NCI-H460 (cell line): ENCODE measurements at regions not wholly inside any gene's neighbourhood (a gene's known extent, or its start where the extent isn't known, plus 50 kb on each side); places are given as distances from the start of the nearest gene placed in this dataset.
"Not testable (repeated sequence)": the region's sequence is repeated elsewhere in the genome, so short reads cannot be mapped to it uniquely, and the experiment has no call there.

Experiments used
- DNase-seq: peaks from one replicate; pipeline ENCODE4 v3.0.0-alpha.2; 2016; ENCODE audit warnings: low read depth; ENCODE audit errors: extremely low read depth

- DNase-seq, result no peak
These were observed 185.6 kb upstream of the C14orf180 start for GRCh38 chr14:104393898-104394381.

- no peak for DNase-seq
These were observed 185.1 kb upstream of the C14orf180 start for GRCh38 chr14:104394409-104394851.

GRCh38 chr14:104395276-104395675 lies 184.3 kb upstream of the C14orf180 start:
- DNase-seq, result no peak

DNA sequence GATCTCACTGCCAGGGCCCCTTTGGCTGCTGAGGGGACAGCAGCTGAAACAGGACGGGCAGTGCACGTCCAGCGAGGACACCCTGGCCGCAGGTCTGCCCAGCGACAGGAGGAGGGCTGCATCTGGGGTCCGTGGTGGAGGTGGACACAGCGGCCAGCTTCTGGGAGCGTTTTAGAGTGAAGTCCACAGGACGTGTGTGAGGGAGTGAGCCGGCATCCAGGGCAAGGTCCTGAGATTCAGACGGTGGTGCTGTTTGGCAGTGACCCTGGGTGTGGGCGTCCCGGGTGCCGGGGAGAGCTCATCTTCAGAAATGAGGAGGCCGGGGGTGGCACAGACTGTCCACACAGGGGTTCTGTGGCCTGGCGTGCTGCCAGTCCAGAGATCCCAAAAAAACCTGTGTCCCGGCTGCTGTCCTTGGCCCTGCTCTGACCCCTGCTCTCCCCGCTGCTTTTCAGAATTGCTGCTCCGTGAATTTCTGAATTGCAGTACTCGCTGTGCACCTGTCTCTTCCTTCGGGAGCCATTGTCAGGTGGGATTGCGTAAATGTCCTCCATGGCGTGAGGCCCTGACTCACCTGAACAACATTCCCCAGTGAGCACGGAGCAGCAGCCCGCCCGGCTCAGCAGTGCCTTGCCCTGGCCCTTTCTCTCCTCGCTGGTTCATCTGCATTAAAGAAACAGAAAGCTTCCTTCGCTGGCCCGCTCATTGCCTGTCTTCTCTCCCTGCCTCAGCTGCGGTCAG lies 183.5 kb upstream of the C14orf180 start:
- DNase-seq, result no peak

DNA sequence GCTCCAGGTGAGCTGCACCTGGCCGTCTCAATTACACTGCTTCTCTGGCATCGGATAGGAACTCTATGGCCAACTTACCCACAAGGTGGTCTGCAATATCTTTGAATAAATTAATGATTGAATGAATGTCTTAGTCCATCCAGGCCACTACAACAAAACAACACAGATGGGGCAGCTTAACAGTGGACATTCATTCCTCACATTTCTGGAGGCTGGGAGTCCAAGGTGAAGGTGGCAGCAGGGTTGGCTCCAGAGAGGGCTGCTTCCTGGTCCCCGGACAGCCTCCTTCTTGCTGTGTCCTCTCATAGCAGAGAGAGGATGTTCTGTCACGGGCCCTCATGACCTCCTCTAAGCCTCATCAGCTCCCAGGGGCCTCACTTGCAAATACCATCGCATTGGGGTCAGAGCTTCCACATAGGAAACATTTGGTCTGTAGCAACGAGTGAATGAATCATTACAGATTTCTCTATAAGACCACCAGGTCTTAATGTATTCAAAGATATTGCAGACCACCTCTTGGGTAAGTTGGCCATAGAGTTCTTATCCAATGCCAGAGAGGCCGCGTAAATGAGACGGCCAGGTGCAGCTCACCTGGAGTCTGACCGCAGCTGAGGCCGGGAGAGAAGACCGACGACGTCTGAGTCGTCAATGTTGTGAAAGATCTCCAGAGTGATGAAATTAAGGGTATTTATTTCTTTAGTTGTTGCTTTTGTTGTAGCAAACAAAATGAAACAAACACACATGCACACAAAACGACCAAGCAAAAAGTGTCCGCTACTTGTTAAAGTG lies 182.7 kb upstream of the C14orf180 start:
- DNase-seq, result no peak

DNA sequence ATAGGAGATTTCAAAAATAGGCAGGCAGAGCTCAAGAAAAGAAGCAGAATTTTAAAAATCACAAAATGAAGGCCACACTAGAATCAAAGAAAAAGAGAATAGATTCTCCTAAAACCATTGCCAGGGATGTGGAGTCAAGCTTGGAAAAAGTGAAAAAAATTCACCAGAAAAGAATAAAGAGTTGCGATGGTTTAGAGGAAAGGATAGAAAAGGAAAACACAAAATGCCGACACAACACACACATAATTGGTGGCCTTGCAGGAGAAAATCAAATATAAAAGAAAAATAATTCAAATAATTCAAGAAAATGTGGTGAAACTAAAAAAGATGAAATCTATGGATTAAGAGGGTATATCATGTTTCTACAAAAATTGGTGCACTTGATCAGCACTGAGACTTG lies 181.6 kb upstream of the C14orf180 start:
- no peak for DNase-seq

- no peak for DNase-seq
These were observed 180.9 kb upstream of the C14orf180 start for GRCh38 chr14:104398656-104399055.

GRCh38 chr14:104399432-104400155 lies 180.0 kb upstream of the C14orf180 start:
- DNase-seq, result no peak

- no peak for DNase-seq
These were observed 179.2 kb upstream of the C14orf180 start for GRCh38 chr14:104400355-104400754.

GRCh38 chr14:104401785-104402184 lies 177.8 kb upstream of the C14orf180 start:
- DNase-seq, result no peak

GRCh38 chr14:104402303-104402702 lies 177.3 kb upstream of the C14orf180 start:
- DNase-seq, result not testable (repeated sequence)

DNA sequence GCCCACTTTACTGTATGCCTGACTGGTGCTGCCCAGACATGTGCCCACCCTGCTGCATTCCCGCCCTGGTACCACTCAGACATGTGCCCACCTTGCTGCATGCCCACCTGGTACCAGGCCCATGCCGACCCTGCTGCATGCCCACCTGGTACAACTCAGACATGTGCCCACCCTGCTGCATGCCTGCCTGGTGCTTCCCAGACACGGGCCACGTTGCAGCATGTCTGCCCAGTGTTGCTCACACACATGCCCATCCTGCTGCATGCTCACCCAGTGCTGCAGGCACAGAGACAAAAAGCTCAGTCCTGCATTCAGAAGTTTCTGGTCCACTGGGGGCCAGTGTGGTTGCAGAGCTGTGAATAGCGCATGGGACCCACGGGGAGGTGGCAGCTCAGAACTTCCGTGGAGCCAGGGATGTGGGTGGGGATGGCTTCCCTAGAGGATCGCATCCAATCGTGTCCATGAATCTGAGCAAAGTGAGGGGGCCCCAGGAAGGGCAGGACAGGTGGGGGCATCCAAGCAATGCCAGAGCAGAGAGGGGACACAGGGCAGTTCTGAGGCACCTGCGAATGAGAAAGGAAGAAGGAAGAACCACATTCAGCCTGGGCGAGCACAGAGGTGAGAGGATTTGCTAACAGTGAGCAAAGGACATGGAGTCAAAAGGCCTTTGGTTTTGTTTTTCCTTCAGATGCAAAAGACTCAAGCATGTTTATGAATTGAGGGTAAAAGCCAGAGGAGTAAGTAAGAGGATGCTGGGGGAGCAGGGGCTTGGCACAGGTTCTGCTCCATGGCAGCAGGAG lies 175.9 kb upstream of the C14orf180 start:
- DNase-seq, result no peak

DNA sequence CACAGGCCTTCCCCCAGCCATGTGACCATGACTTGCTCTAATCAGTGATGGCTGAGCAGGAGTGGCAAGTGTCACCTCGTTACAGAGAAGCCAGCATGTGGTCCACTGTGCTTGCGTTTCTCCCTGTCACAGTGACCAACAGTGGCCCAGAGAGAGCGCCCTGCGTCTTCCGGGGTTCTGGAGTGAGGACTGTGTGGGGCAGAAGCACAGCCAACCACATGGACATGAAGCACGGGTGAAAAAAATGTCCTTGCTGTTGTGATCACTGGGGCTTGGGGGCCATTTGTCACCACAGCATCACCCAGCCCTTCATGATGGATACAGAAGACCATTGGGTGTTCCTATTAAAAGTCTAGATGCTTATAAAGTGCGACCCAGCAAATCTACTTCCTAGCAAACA lies 174.6 kb upstream of the C14orf180 start:
- DNase-seq, result no peak

DNA sequence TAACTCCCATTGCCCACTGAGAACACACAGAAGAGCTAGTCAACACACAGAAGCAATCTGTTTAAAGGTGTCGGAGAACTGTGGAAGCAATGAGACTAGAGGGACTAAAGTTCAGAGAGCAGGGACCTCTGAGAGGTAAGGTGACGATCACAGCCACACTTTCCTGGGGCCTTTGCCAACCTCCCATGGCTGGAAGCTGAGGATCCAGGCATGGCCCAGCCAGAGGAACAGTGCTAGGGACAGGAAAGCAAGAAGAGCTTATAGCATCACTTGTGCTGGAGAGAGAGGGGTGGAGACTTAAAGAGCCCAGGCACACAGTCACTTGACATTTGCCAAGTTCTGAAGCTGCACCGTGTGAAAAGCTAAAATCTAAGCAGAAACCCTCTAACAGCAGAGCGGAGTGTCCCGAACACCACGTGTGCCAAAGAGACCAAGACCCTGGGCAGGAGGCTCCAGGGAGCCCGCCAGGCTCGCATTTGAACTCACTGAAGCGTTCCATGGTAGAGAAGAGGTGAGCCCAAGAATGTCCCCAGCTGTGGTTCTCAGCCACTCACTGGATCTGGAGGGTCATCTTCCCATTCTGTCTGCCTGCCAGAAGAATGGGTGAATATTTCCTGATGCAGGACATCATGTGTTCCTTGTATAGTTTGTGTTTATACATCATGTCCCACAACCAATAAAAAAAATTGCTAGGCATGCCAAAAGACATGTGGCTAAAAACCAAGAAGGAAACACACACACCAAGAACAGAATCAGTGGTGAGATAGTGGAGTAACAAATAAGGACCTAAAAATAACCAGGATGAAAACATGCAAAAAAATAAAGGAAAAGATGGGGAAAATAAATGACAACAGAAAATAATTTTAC lies 174.0 kb upstream of the C14orf180 start:
- DNase-seq, result no peak

DNA sequence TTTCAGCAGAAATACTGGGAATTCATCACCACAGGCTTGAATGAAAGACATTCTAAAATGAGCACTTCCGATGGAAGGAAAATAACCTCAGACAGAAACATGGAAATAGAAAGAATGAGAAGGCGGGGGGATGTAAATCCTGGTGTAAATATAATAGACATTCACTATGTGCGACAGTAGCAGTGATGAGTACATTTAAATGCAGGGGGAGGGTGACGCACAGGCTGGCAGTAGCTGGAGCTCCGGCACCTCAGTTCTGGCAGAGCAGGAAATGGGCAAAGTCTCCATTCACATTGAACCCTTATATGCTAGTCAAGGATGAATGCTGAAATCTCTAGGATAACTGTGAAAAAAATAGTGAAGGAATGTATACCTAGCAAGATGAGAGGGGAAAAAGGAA lies 172.7 kb upstream of the C14orf180 start:
- no peak for DNase-seq

DNA sequence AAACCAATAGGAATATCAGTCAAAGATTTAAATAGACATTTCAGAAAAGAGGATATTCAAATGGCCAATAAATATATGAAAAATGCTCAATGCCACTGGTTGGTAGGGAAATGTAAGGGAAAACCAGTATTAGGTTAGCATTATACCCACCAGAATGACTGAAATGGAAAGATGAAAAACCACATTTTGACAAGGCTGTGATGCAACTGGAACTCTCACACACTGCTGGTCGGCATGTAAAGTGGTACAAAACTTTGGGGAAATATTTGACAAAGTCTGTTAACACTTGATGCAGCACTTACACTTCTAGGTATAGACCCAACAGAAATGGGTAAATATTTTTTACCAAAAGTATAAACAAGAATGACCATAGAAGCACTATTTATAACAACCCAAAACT lies 163.2 kb upstream of the C14orf180 start:
- DNase-seq, result no peak

GRCh38 chr14:104419865-104420505 lies 159.6 kb upstream of the C14orf180 start:
- no peak for DNase-seq

DNA sequence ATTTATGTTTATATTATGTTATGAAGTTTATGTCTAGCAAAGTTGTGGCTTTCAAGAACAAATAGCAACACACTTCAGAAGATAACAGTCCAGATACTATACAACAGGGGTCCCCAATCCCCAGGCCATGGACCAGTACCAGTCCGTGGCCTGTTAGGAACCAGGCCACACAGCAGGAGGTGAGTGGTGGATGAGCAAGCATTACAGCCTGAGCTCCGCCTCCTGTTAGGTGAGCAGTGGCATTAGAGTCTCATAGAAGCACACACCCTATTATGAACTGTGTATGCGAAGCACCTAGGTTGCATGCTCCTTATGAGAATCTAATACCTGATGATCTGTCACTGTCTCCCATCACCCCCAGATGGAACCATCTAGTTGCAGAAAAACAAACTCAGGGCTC lies 159.0 kb upstream of the C14orf180 start:
- DNase-seq, result not testable (repeated sequence)

DNA sequence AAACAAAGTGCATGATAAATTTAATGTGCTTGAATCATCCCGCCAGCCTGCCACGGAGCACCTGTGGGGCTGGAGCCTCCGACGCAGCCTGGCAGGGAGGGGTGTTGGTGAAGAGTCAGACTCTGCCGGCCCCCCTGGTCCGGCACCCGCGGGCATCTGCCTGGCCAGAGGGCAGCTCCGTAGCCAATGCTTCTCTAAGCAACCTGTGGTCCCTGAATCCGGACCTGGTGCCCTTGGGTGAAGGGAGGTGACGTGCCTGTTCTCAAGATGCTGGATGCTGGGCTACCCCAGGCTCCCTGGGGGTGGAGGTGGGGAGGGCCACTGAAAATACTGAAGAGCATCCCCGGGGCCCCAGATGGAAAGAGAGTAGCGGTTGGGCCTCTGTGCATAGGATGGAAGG lies 158.6 kb upstream of the C14orf180 start:
- no peak for DNase-seq
